HCT116 (cell line): ENCODE measurements at regions not wholly inside any gene's neighbourhood (a gene's known extent, or its start where the extent isn't known, plus 50 kb on each side); places are given as distances from the start of the nearest gene placed in this dataset.

Source experiments
- ATF3 ChIP-seq: IDR thresholded peaks from 2 replicates; pipeline ENCODE4 v1.6.1; 2012
- CEBPB ChIP-seq: IDR thresholded peaks from 2 replicates; pipeline ENCODE4 v1.6.1; 2012; ENCODE audit warnings: low read depth
- CTCF ChIP-seq, 3 experiments: fragments of 200-600 bp in 1 of 3; sonication (generic) in 1 of 3; IDR thresholded peaks in 2 of 3; conservative IDR thresholded peaks in 1 of 3; 2 replicates each; pipeline ENCODE4 v1.5.1; 2012 to 2017; ENCODE audit warnings: low read depth in 2 of 3, low read length in 2 of 3, antibody characterized with exemption in 1 of 3, borderline replicate concordance in 1 of 3, control low read depth in 1 of 3, mild to moderate bottlenecking in 1 of 3, mixed read lengths in 1 of 3, mixed run types in 1 of 3, moderate library complexity in 1 of 3; ENCODE audit not compliant: insufficient read depth in 1 of 3
- EZH2phosphoT487 ChIP-seq: fragments of 200-600 bp; IDR thresholded peaks from 2 replicates; pipeline ENCODE4 v1.6.1; 2018; ENCODE audit warnings: antibody characterized with exemption, borderline replicate concordance
- POLR2A ChIP-seq: IDR thresholded peaks from 2 replicates; pipeline ENCODE4 v1.7.0; 2011; ENCODE audit warnings: borderline replicate concordance; ENCODE audit not compliant: insufficient read depth, insufficient read length; ENCODE audit errors: extremely low read depth
- POLR2AphosphoS5 ChIP-seq: IDR thresholded peaks from 2 replicates; pipeline ENCODE4 v1.6.1; 2011; ENCODE audit warnings: mild to moderate bottlenecking, low read depth, low read length, moderate library complexity
- RAD21 ChIP-seq: IDR thresholded peaks from 2 replicates; pipeline ENCODE4 v1.6.1; 2012; ENCODE audit warnings: low read depth, mild to moderate bottlenecking
- TCF7L2 ChIP-seq: IDR thresholded peaks from 2 replicates; pipeline ENCODE4 v1.7.0; 2011; ENCODE audit warnings: borderline replicate concordance, inconsistent platforms; ENCODE audit not compliant: insufficient read depth, insufficient read length; ENCODE audit errors: extremely low read depth
- ZFX ChIP-seq: fragments of 450-650 bp; IDR thresholded peaks from 2 replicates; pipeline ENCODE4 v1.6.1; 2017
- ZNF274 ChIP-seq: fragments of 200-500 bp; sonication (Bioruptor generic); IDR thresholded peaks from 2 replicates; pipeline ENCODE4 v1.6.1; 2014; ENCODE audit warnings: mild to moderate bottlenecking, low read depth, low read length, inconsistent platforms

- no peak for TF ChIP-seq EZH2phosphoT487
- no peak for TF ChIP-seq RAD21
- no peak for TF ChIP-seq POLR2A
- no peak for TF ChIP-seq CTCF (IDR thresholded peaks at IDR 0.05 in 2 of 3, conservative IDR thresholded peaks at IDR 0.05 in 1 of 3; ENCODE audit: borderline replicate concordance in 1 of 3, insufficient read depth in 1 of 3, low read depth in 2 of 3, low read length in 2 of 3)
- TF ChIP-seq ZFX: no peak
- no peak for TF ChIP-seq ZNF274
- no peak for TF ChIP-seq CEBPB
- TF ChIP-seq POLR2AphosphoS5: no peak
- TF ChIP-seq TCF7L2: no peak
- TF ChIP-seq ATF3: no peak
Observed at GRCh38 chr6:91717094-91717493, 1130.2 kb upstream of the MAP3K7 start.
